ENCODE measurements at regions not wholly inside any gene's neighbourhood (a gene's known extent, or its start where the extent isn't known, plus 50 kb on each side); places are given as distances from the start of the nearest gene placed in this dataset.

- FAIRE-seq, result no peak
- dilution Hi-C loops (cut with MboI; ENCODE audit: extremely low pct_ligation_motif_present, low sequenced_read_pairs), result no loop called here
- H3K4me2 ChIP-seq (ENCODE audit: insufficient read depth, low read length), result no peak overlapping the region
- H3K36me3 ChIP-seq (ENCODE audit: control insufficient read depth in 2 of 2, extremely low read depth in 1 of 2, insufficient read depth in 2 of 2, low read length in 2 of 2), result no peaks in the 10 kb centered on the region
- DNase-seq (ENCODE audit: low read depth, low spot score), result no peak
- H3K79me2 ChIP-seq (ENCODE audit: control insufficient read depth, insufficient read depth, low read length), result no peaks in the 10 kb centered on the region
- H3K27ac ChIP-seq (ENCODE audit: insufficient read depth, low read depth, low read length), result no peak overlapping the region
- ChIA-PET POLR2A (no interaction called here), CTCF (no interaction called here)
- intact Hi-C loops (cut with micrococcal nuclease), result no loop called here
- H4K20me1 ChIP-seq (replicated peaks; ENCODE audit: control insufficient read depth, extremely low read depth, insufficient read depth, low read length), result no peaks in the 10 kb centered on the region
- TF ChIP-seq JUN (IDR thresholded peaks at IDR 0.05; ENCODE audit: borderline replicate concordance, insufficient read depth, insufficient read length, low read depth), result no peak
- no peak for TF ChIP-seq GATA2 (IDR thresholded peaks at IDR 0.05; ENCODE audit: insufficient read depth, insufficient read length, low read depth, low read length)
- no peak for TF ChIP-seq POLR2A (IDR thresholded peaks at IDR 0.05; ENCODE audit: low read depth, low read length)
- no peak overlapping the region for H2AFZ ChIP-seq (ENCODE audit: low read depth, low read length)
- H3K9me1 ChIP-seq (replicated peaks; ENCODE audit: control insufficient read depth, extremely low read depth, insufficient read depth, low read length), result no peaks in the 10 kb centered on the region
- no peaks in the 10 kb centered on the region for H3K27me3 ChIP-seq (ENCODE audit: control insufficient read depth in 2 of 2, insufficient read depth in 2 of 2, low read length in 2 of 2)
- no TSS peak for BruUV-seq (replicated peaks)
- H3K4me3 ChIP-seq (replicated peaks in 1 of 3; ENCODE audit: insufficient read depth in 1 of 3, low read depth in 1 of 3, low read length in 3 of 3), result no peak overlapping the region
- H3K9ac ChIP-seq (replicated peaks; ENCODE audit: extremely low read depth, insufficient read depth, low read length), result no peak overlapping the region
- no peaks in the 10 kb centered on the region for H3K4me1 ChIP-seq (ENCODE audit: control insufficient read depth, extremely low read depth, insufficient read depth, low read length)
- no peaks in the 10 kb centered on the region for H3K9me3 ChIP-seq (replicated peaks; ENCODE audit: control insufficient read depth, insufficient read depth, low read length)
These were observed 702.4 kb upstream of the RAB6C start for GRCh38 chr2:129276978-129277584.

GRCh38 chr2:129277585-129277981 is 701.9 kb upstream of the RAB6C start:
- no peaks in the 10 kb centered on the region for H3K36me3 ChIP-seq (ENCODE audit: control insufficient read depth in 2 of 2, extremely low read depth in 1 of 2, insufficient read depth in 2 of 2, low read length in 2 of 2)
- H3K79me2 ChIP-seq (ENCODE audit: control insufficient read depth, insufficient read depth, low read length), result no peaks in the 10 kb centered on the region
- intact Hi-C loops (cut with micrococcal nuclease) (no loop called here), dilution Hi-C loops (cut with MboI; ENCODE audit: extremely low pct_ligation_motif_present, low sequenced_read_pairs) (no loop called here)
- DNase-seq (ENCODE audit: low read depth, low spot score) (no peak), FAIRE-seq (no peak)
- no peak overlapping the region for H3K4me3 ChIP-seq (replicated peaks in 1 of 3; ENCODE audit: insufficient read depth in 1 of 3, low read depth in 1 of 3, low read length in 3 of 3)
- BruUV-seq (replicated peaks), result no TSS peak
- no peaks in the 10 kb centered on the region for H3K27me3 ChIP-seq (ENCODE audit: control insufficient read depth in 2 of 2, insufficient read depth in 2 of 2, low read length in 2 of 2)
- no peak overlapping the region for H3K4me2 ChIP-seq (ENCODE audit: insufficient read depth, low read length)
- no peak overlapping the region for H3K27ac ChIP-seq (ENCODE audit: insufficient read depth, low read depth, low read length)
- H3K4me1 ChIP-seq (ENCODE audit: control insufficient read depth, extremely low read depth, insufficient read depth, low read length), result no peaks in the 10 kb centered on the region
- no peaks in the 10 kb centered on the region for H3K9me3 ChIP-seq (replicated peaks; ENCODE audit: control insufficient read depth, insufficient read depth, low read length)
- ChIA-PET CTCF (no interaction called here), POLR2A (no interaction called here)
- no peaks in the 10 kb centered on the region for H3K9me1 ChIP-seq (replicated peaks; ENCODE audit: control insufficient read depth, extremely low read depth, insufficient read depth, low read length)
- TF ChIP-seq MAX (IDR thresholded peaks at IDR 0.05; ENCODE audit: insufficient read depth, insufficient read length), result no peak
- no peak for TF ChIP-seq CTCF (IDR thresholded peaks at IDR 0.05; ENCODE audit: extremely low read depth in 1 of 2, insufficient read depth in 1 of 2, low read depth in 1 of 2, low read length in 2 of 2)
- no peak for TF ChIP-seq POLR2A (IDR thresholded peaks at IDR 0.05; ENCODE audit: low read depth, low read length)
- no peak for TF ChIP-seq FOS (IDR thresholded peaks at IDR 0.05; ENCODE audit: borderline replicate concordance, insufficient read depth, low read length)
- TF ChIP-seq JUN (IDR thresholded peaks at IDR 0.05; ENCODE audit: borderline replicate concordance, insufficient read depth, insufficient read length, low read depth), result no peak
- no peak for TF ChIP-seq EZH2 (IDR thresholded peaks at IDR 0.05; ENCODE audit: borderline replicate concordance, low read depth, low read length, severe bottlenecking)
- no peak for TF ChIP-seq MYC (IDR thresholded peaks at IDR 0.05; ENCODE audit: low read depth, low read length)
- no peak for TF ChIP-seq POLR2AphosphoS5 (IDR thresholded peaks at IDR 0.05; ENCODE audit: insufficient read depth, low read depth, low read length)
- no peak for TF ChIP-seq GATA2 (IDR thresholded peaks at IDR 0.05; ENCODE audit: insufficient read depth, insufficient read length, low read depth, low read length)
- no peak overlapping the region for H2AFZ ChIP-seq (ENCODE audit: low read depth, low read length)
- no peaks in the 10 kb centered on the region for H4K20me1 ChIP-seq (replicated peaks; ENCODE audit: control insufficient read depth, extremely low read depth, insufficient read depth, low read length)
- H3K9ac ChIP-seq (replicated peaks; ENCODE audit: extremely low read depth, insufficient read depth, low read length), result no peak overlapping the region
